ENCODE measurements at regions not wholly inside any gene's neighbourhood (a gene's known extent, or its start where the extent isn't known, plus 50 kb on each side); places are given as distances from the start of the nearest gene placed in this dataset.

GRCh38 chr4:101604976-101605375, 185.6 kb upstream of the BANK1 start:
- ATAC-seq: no peak
- H4K20me1 ChIP-seq (ENCODE audit: insufficient read depth, low read length): no peaks in the 10 kb centered on the region
- DNase-seq (ENCODE audit: low spot score): no peak
- WGBS (ENCODE audit: low lambda C conversion rate): 5% methylated on average over 1 of the region's 1 CpG
- ChIA-PET POLR2A (no interaction called here), CTCF (ENCODE audit: low intra/inter-chr PET ratio, low total read pairs) (no interaction called here)
- H3K79me2 ChIP-seq (ENCODE audit: insufficient read depth, low read length): no peaks in the 10 kb centered on the region
- no peak overlapping the region for H3K4me2 ChIP-seq (ENCODE audit: low read depth, low read length)
- H3K9me3 ChIP-seq (ENCODE audit: low read length): peaks cover 7% of the 10 kb centered on the region
- H3K27me3 ChIP-seq (ENCODE audit: control insufficient read depth in 1 of 2, insufficient read depth in 2 of 2, low read length in 2 of 2): no peaks in the 10 kb centered on the region
- no TSS peak for BruUV-seq (replicated peaks)
- H3K9ac ChIP-seq (ENCODE audit: insufficient read depth, low read depth, low read length): no peak overlapping the region
- no peaks in the 10 kb centered on the region for H3K4me1 ChIP-seq (ENCODE audit: insufficient read depth, low read length)
- intact Hi-C loops (cut with micrococcal nuclease; ENCODE audit: unreplicated experiment): no loop called here
- H3K36me3 ChIP-seq (replicated peaks in 1 of 2; ENCODE audit: control insufficient read depth in 1 of 2, insufficient read depth in 2 of 2, low read length in 2 of 2): no peaks in the 10 kb centered on the region
- H3K27ac ChIP-seq (ENCODE audit: extremely low read length, insufficient read depth, low read length): no peak overlapping the region
- H2AFZ ChIP-seq (ENCODE audit: low read length): no peak overlapping the region
- no peak for TF ChIP-seq ZNF260 (CRISPR knock-in tag; IDR thresholded peaks at IDR 0.05; ENCODE audit: borderline replicate concordance, low read depth)
- no peak for TF ChIP-seq EZH2 (conservative IDR thresholded peaks at IDR 0.05; ENCODE audit: low read depth, low read length)
- no peak for TF ChIP-seq ZMYM3 (CRISPR knock-in tag; IDR thresholded peaks at IDR 0.05)
- no peak for TF ChIP-seq ZNF850 (CRISPR knock-in tag; conservative IDR thresholded peaks at IDR 0.05)
- TF ChIP-seq ZNF335 (CRISPR knock-in tag; IDR thresholded peaks at IDR 0.05): no peak
- TF ChIP-seq RELA (CRISPR knock-in tag; IDR thresholded peaks at IDR 0.05): no peak
- TF ChIP-seq ZNF382 (CRISPR knock-in tag; IDR thresholded peaks at IDR 0.05; ENCODE audit: borderline replicate concordance): no peak
- in situ Hi-C loops (cut with HindIII; ENCODE audit: extremely low pct_ligation_motif_present, low pct_unique_long_range_greater_than_20kb): no loop called here
- no peak for FAIRE-seq
- no peak overlapping the region for H3K4me3 ChIP-seq (replicated peaks in 1 of 3; ENCODE audit: insufficient read depth in 1 of 3, low read depth in 2 of 3, low read length in 3 of 3)

DNA sequence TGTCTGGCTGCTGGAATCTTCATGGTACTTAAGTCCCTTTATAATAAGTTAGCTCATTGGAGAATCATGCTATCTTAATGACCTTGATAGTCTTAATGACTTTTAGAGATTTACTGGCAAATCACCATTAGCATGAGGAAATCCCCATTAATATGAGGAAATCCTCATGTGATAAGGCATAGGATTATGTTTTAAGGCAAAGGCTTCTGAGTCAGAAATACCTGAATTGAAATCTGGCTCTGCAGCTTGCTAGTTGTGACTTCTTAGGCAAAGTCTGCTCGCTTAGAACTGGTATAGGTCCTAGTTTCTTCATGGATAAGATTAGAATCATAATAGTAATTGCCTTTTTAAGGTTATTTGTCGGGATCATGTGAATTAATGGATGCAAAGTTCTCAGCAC, 190.2 kb upstream of the BANK1 start:
- H3K4me2 ChIP-seq (ENCODE audit: low read depth, low read length): no peak overlapping the region
- no peak overlapping the region for H3K4me3 ChIP-seq (replicated peaks in 1 of 3; ENCODE audit: insufficient read depth in 1 of 3, low read depth in 2 of 3, low read length in 3 of 3)
- TF ChIP-seq AHDC1 (CRISPR knock-in tag; IDR thresholded peaks at IDR 0.05; ENCODE audit: borderline replicate concordance) (no peak), SP4 (CRISPR knock-in tag; IDR thresholded peaks at IDR 0.05) (no peak), MNT (IDR thresholded peaks at IDR 0.05) (no peak)
- H3K79me2 ChIP-seq (ENCODE audit: insufficient read depth, low read length): no peaks in the 10 kb centered on the region
- H4K20me1 ChIP-seq (ENCODE audit: insufficient read depth, low read length): no peaks in the 10 kb centered on the region
- FAIRE-seq: no peak
- no peak overlapping the region for H2AFZ ChIP-seq (ENCODE audit: low read length)
- no peak overlapping the region for H3K9ac ChIP-seq (ENCODE audit: insufficient read depth, low read depth, low read length)
- H3K36me3 ChIP-seq (replicated peaks in 1 of 2; ENCODE audit: control insufficient read depth in 1 of 2, insufficient read depth in 2 of 2, low read length in 2 of 2): no peaks in the 10 kb centered on the region
- ChIA-PET CTCF (ENCODE audit: low intra/inter-chr PET ratio, low total read pairs) (no interaction called here), POLR2A (no interaction called here)
- no peak for ATAC-seq
- no peaks in the 10 kb centered on the region; the same call in 1 of the 2 replicates for H3K9me3 ChIP-seq (ENCODE audit: low read length)
- H3K27me3 ChIP-seq (ENCODE audit: control insufficient read depth in 1 of 2, insufficient read depth in 2 of 2, low read length in 2 of 2): no peaks in the 10 kb centered on the region
- intact Hi-C loops (cut with micrococcal nuclease; ENCODE audit: unreplicated experiment) (no loop called here), in situ Hi-C loops (cut with HindIII; ENCODE audit: extremely low pct_ligation_motif_present, low pct_unique_long_range_greater_than_20kb) (no loop called here)
- no peak overlapping the region for H3K27ac ChIP-seq (ENCODE audit: extremely low read length, insufficient read depth, low read length)
- H3K4me1 ChIP-seq (ENCODE audit: insufficient read depth, low read length): no peaks in the 10 kb centered on the region
- 0% methylated on average over 2 of the region's 2 CpGs for WGBS (ENCODE audit: low lambda C conversion rate)
- no TSS peak for BruUV-seq (replicated peaks)
- DNase-seq (ENCODE audit: low spot score): no peak
